ENCODE measurements at regions not wholly inside any gene's neighbourhood (a gene's known extent, or its start where the extent isn't known, plus 50 kb on each side); places are given as distances from the start of the nearest gene placed in this dataset.

DNA sequence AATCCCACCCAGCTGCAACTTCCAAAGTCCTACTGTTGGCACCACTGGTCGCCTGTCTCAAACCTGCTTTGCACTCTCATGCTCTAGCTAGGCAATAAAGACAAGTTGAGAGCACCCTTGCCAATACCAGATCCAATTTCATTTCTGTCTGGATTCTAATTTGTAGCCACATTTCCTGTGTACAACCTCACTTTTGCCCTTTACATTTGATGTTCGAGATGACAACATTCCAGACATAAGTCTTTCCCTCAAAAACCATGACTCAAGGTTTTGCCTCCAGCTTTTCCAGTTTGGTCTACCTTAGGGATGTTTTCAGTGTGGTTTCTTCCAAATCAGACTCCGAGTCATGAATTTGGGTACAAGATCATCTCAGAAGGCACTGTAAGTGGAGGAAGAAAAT lies 309.0 kb downstream of the GPAM start:
- DNase-seq (ENCODE audit: low spot score) (no peak), ATAC-seq (ENCODE audit: insufficient number of reproducible peaks, low FRiP score, low read depth) (no peak)
- Histone ChIP-seq H3K9me3 (no peaks in the 10 kb centered on the region), H3K4me1 (ENCODE audit: control insufficient read depth in 1 of 2, low read depth in 2 of 2) (no peaks in the 10 kb centered on the region), H3K27me3 (replicated peaks; ENCODE audit: insufficient read depth) (no peaks in the 10 kb centered on the region), H3K36me3 (no peaks in the 10 kb centered on the region), H3K27ac (no peak overlapping the region), H3K4me3 (no peak overlapping the region)
- no peak for TF ChIP-seq CTCF (IDR thresholded peaks at IDR 0.05)

- TF ChIP-seq CTCF (IDR thresholded peaks at IDR 0.05), result no peak
Observed at GRCh38 chr10:111875725-111876124, 307.8 kb downstream of the GPAM start.

GRCh38 chr10:111877258-111877657 lies 306.3 kb downstream of the GPAM start:
- DNase-seq (ENCODE audit: low spot score) (no peak), ATAC-seq (ENCODE audit: insufficient number of reproducible peaks, low FRiP score, low read depth) (no peak)
- Histone ChIP-seq H3K27ac (no peak overlapping the region), H3K27me3 (replicated peaks; ENCODE audit: insufficient read depth) (no peaks in the 10 kb centered on the region), H3K36me3 (no peaks in the 10 kb centered on the region), H3K4me1 (ENCODE audit: control insufficient read depth in 1 of 2, low read depth in 2 of 2) (no peaks in the 10 kb centered on the region), H3K4me3 (no peak overlapping the region), H3K9me3 (no peaks in the 10 kb centered on the region)
- no peak for TF ChIP-seq CTCF (IDR thresholded peaks at IDR 0.05)

More at GRCh38 chr10:111875725-111876124, 307.8 kb downstream of the GPAM start:
- no peaks in the 10 kb centered on the region for H3K36me3 ChIP-seq
- H3K27me3 ChIP-seq (replicated peaks; ENCODE audit: insufficient read depth), result no peaks in the 10 kb centered on the region
- ATAC-seq (ENCODE audit: insufficient number of reproducible peaks, low FRiP score, low read depth) (no peak), DNase-seq (ENCODE audit: low spot score) (no peak)
- H3K9me3 ChIP-seq, result no peaks in the 10 kb centered on the region
- H3K4me1 ChIP-seq (ENCODE audit: control insufficient read depth in 1 of 2, low read depth in 2 of 2), result no peaks in the 10 kb centered on the region
- no peak overlapping the region for H3K4me3 ChIP-seq
- H3K27ac ChIP-seq, result no peak overlapping the region

DNA sequence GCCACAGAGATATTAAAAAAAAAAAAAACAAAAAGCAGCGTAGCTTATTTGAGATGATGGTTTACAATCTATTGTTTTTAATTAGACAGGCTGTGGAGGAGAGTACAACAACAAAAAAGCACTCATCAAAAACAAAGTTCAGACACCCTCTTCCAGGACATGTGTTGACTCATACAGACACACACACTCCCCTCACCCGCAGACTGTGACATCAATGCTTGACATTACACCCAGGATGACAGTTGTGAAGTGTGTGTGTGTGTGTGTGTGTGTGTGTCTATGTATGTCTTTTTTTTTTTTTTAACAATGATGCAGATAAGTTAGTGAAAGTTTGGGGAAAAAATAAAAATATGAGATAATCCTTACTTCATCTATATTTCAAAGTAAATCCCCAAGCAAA lies 303.6 kb downstream of the GPAM start:
- Histone ChIP-seq H3K27me3 (replicated peaks; ENCODE audit: insufficient read depth) (no peaks in the 10 kb centered on the region), H3K4me3 (no peak overlapping the region), H3K36me3 (no peaks in the 10 kb centered on the region), H3K4me1 (ENCODE audit: control insufficient read depth in 1 of 2, low read depth in 2 of 2) (no peaks in the 10 kb centered on the region), H3K27ac (no peak overlapping the region), H3K9me3 (no peaks in the 10 kb centered on the region)
- ATAC-seq (ENCODE audit: insufficient number of reproducible peaks, low FRiP score, low read depth) (no peak), DNase-seq (ENCODE audit: low spot score) (no peak)
- no peak for TF ChIP-seq CTCF (IDR thresholded peaks at IDR 0.05)

DNA sequence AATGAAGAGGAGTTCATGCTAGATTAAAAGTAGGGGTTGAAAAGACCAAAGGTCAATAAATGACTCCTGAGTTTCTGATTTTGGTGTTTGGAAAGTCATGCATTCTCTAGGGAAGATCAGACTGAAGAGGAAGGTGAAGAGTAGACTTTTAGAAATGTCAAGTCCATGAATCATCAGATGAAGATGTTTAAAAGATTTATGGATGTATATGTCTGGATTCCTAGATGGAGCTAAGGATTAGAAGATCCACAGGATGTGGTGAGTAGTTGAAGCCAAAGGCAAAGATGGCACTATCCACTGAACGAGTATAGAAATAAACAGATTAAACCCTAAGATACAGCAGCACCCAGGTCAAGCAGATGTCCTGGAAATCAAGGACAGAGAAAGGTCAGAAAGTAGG lies 298.5 kb downstream of the GPAM start:
- Histone ChIP-seq H3K4me1 (ENCODE audit: control insufficient read depth in 1 of 2, low read depth in 2 of 2) (no peaks in the 10 kb centered on the region), H3K4me3 (no peak overlapping the region), H3K27me3 (replicated peaks; ENCODE audit: insufficient read depth) (no peaks in the 10 kb centered on the region), H3K27ac (no peak overlapping the region), H3K36me3 (no peaks in the 10 kb centered on the region), H3K9me3 (no peaks in the 10 kb centered on the region)
- TF ChIP-seq CTCF (IDR thresholded peaks at IDR 0.05), result no peak
- no peak for DNase-seq (ENCODE audit: low spot score)
- ATAC-seq (ENCODE audit: insufficient number of reproducible peaks, low FRiP score, low read depth), result no peak
